ENCODE measurements at regions not wholly inside any gene's neighbourhood (a gene's known extent, or its start where the extent isn't known, plus 50 kb on each side); places are given as distances from the start of the nearest gene placed in this dataset.

- H3K27me3 ChIP-seq (ENCODE audit: low read depth), result no peaks in the 10 kb centered on the region
- H3K4me3 ChIP-seq, result no peak overlapping the region
- no peaks in the 10 kb centered on the region for H3K36me3 ChIP-seq
- no peaks in the 10 kb centered on the region for H3K4me1 ChIP-seq
- DNase-seq, result no peak
- intact Hi-C loops (cut with DNase I), result no loop called here
- ATAC-seq, result no peak
- no peaks in the 10 kb centered on the region for H3K9me3 ChIP-seq
- no peak for TF ChIP-seq CTCF (IDR thresholded peaks at IDR 0.05)
- no peak overlapping the region for H3K27ac ChIP-seq
Measured at GRCh38 chr12:43103866-43104265, 448.1 kb downstream of the ADAMTS20 start.

GRCh38 chr12:43102546-43103264 lies 449.3 kb downstream of the ADAMTS20 start:
- no peak for TF ChIP-seq CTCF (IDR thresholded peaks at IDR 0.05)
- Histone ChIP-seq H3K4me1 (no peaks in the 10 kb centered on the region), H3K4me3 (no peak overlapping the region), H3K27me3 (ENCODE audit: low read depth) (no peaks in the 10 kb centered on the region), H3K36me3 (no peaks in the 10 kb centered on the region), H3K9me3 (no peaks in the 10 kb centered on the region), H3K27ac (no peak overlapping the region)
- no peak for DNase-seq
- no peak for ATAC-seq
- intact Hi-C loops (cut with DNase I), result no loop called here

- no peak overlapping the region for H3K4me3 ChIP-seq
- ATAC-seq, result no peak
- intact Hi-C loops (cut with DNase I), result no loop called here
- no peaks in the 10 kb centered on the region for H3K36me3 ChIP-seq
- H3K4me1 ChIP-seq, result no peaks in the 10 kb centered on the region
- no peaks in the 10 kb centered on the region for H3K27me3 ChIP-seq (ENCODE audit: low read depth)
- no peaks in the 10 kb centered on the region for H3K9me3 ChIP-seq
- TF ChIP-seq CTCF (IDR thresholded peaks at IDR 0.05), result no peak
- H3K27ac ChIP-seq, result no peak overlapping the region
- no peak for DNase-seq
Measured at GRCh38 chr12:43100231-43100630, 451.8 kb downstream of the ADAMTS20 start.

- Histone ChIP-seq H3K27me3 (ENCODE audit: low read depth) (no peaks in the 10 kb centered on the region), H3K27ac (no peak overlapping the region), H3K9me3 (no peaks in the 10 kb centered on the region), H3K4me1 (no peaks in the 10 kb centered on the region), H3K4me3 (no peak overlapping the region), H3K36me3 (no peaks in the 10 kb centered on the region)
- no peak for ATAC-seq
- intact Hi-C loops (cut with DNase I), result no loop called here
- DNase-seq, result no peak
- TF ChIP-seq CTCF (IDR thresholded peaks at IDR 0.05), result no peak
Measured at GRCh38 chr12:43099691-43100163, 452.3 kb downstream of the ADAMTS20 start.

- intact Hi-C loops (cut with DNase I), result no loop called here
- no peaks in the 10 kb centered on the region for H3K27me3 ChIP-seq (ENCODE audit: low read depth)
Measured at GRCh38 chr12:43098766-43099550, 453.0 kb downstream of the ADAMTS20 start.

More at GRCh38 chr12:43098766-43099550, 453.0 kb downstream of the ADAMTS20 start:
- Histone ChIP-seq H3K36me3 (no peaks in the 10 kb centered on the region), H3K27ac (no peak overlapping the region), H3K4me1 (no peaks in the 10 kb centered on the region), H3K9me3 (no peaks in the 10 kb centered on the region), H3K4me3 (no peak overlapping the region)
- ATAC-seq, result no peak
- no peak for DNase-seq
- no peak for TF ChIP-seq CTCF (IDR thresholded peaks at IDR 0.05)

Data from lower lobe of right lung (tissue), 2 donors.